ENCODE measurements at regions not wholly inside any gene's neighbourhood (a gene's known extent, or its start where the extent isn't known, plus 50 kb on each side); places are given as distances from the start of the nearest gene placed in this dataset.

DNA sequence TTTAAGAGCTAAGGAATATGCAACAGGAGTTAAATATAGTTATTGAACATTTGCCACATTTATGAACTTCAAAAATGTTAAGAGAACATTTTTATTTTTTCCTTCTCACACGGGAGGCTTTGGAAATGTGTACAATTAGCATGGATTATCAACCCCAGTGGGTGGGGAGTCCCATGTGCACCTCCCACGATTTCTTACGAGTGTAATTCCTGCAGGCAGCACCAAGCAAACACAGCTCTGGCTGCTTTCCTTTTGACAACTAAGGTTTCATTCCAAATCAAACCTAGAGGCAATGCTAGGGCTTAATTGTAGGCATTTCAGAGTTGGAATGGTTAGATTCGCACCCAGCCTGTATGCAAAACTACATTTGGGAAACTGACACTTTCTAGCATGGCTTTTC, 460.9 kb downstream of the METTL15 start:
- H3K27me3 ChIP-seq (ENCODE audit: insufficient read depth, low read length, poor library complexity, severe bottlenecking): no peaks in the 10 kb centered on the region
- no peak overlapping the region for H2AFZ ChIP-seq (ENCODE audit: low read length)
- H3K36me3 ChIP-seq (ENCODE audit: insufficient read depth, low read length): no peaks in the 10 kb centered on the region
- no peaks in the 10 kb centered on the region for H3K9me2 ChIP-seq (replicated peaks; ENCODE audit: low read depth, low read length)
- no peaks in the 10 kb centered on the region for H3K4me1 ChIP-seq (ENCODE audit: insufficient read depth, low read length, poor library complexity, severe bottlenecking)
- TF ChIP-seq, protein P1, sequence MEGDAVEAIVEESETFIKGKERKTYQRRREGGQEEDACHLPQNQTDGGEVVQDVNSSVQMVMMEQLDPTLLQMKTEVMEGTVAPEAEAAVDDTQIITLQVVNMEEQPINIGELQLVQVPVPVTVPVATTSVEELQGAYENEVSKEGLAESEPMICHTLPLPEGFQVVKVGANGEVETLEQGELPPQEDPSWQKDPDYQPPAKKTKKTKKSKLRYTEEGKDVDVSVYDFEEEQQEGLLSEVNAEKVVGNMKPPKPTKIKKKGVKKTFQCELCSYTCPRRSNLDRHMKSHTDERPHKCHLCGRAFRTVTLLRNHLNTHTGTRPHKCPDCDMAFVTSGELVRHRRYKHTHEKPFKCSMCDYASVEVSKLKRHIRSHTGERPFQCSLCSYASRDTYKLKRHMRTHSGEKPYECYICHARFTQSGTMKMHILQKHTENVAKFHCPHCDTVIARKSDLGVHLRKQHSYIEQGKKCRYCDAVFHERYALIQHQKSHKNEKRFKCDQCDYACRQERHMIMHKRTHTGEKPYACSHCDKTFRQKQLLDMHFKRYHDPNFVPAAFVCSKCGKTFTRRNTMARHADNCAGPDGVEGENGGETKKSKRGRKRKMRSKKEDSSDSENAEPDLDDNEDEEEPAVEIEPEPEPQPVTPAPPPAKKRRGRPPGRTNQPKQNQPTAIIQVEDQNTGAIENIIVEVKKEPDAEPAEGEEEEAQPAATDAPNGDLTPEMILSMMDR (conservative IDR thresholded peaks at IDR 0.05; ENCODE audit: low read length): no peak
- no peak for TF ChIP-seq EZH2phosphoT487 (IDR thresholded peaks at IDR 0.05; ENCODE audit: borderline replicate concordance)
- no peaks in the 10 kb centered on the region for H3K79me2 ChIP-seq (ENCODE audit: insufficient read depth, low read length)
- H3K4me3 ChIP-seq (ENCODE audit: low read length, poor library complexity, severe bottlenecking): no peak overlapping the region
- H3K9me3 ChIP-seq (ENCODE audit: insufficient read depth, low read depth, low read length): no peaks in the 10 kb centered on the region; the same call in 1 of the 2 replicates
- H4K20me1 ChIP-seq (ENCODE audit: insufficient read depth, low read length, poor library complexity, severe bottlenecking): no peaks in the 10 kb centered on the region
- no peaks in the 10 kb centered on the region for H3F3A ChIP-seq (ENCODE audit: low read depth)
- no peak overlapping the region for H3K4me2 ChIP-seq (ENCODE audit: low read depth, low read length, poor library complexity, severe bottlenecking)
- no peak overlapping the region for H3K9ac ChIP-seq (ENCODE audit: low read depth, low read length, poor library complexity, severe bottlenecking)

DNA sequence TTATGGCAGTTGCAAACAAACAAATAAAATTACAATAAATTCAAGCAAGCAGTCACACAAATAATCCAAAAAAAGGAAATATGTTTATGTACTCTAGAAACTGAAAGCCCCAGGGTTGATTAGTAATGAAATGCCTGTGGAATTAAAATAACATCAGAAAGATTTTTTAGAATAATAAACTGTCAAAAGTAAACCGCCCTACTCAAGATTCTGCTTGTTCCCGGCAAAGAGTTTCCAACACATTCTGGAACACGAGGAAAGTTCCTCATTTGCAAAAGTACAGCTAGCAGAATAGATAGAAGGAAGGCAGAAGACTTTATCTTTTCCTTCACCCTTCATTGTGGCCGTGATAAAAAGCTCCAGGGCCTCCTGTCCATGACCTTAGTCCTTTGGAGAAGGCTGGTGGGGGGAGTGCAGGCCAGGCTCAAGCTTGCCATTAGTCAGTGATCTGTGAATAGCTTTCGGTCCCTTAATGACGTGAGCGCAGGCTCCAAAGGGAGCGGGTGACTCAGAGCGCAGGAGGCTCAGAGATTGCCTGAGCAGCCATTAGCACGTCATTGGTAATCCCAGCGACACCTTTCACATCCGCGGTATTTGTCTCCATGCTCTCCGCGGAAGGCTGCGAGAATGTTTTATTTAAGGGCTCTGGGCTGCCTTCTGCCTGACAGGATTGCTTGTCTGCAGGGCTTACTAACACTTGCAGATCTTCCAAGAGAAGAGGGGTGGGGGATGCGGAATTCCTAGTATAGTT, 458.3 kb downstream of the METTL15 start:
- H3K4me3 ChIP-seq (ENCODE audit: low read length, poor library complexity, severe bottlenecking): no peak overlapping the region
- H3K9ac ChIP-seq (ENCODE audit: low read depth, low read length, poor library complexity, severe bottlenecking): no peak overlapping the region

DNA sequence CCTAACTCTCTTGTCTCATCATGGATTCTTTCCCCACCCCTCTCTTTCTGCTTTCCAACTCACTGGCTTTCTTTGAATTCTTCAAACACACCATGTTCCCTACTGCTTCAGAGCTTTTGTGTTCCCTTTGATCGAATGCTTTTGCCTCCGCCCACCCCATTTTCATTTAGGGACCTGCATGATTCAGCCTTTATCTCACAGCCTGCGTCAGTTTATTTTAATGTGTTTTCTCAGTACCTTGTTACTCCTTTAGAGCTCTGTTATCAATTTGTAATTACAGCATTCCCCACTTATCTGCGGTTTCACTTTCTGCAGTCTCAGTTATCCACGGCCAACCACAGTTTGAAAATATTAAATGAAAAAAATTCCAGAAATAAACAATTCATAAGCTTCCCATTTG, 451.3 kb downstream of the METTL15 start:
- no peaks in the 10 kb centered on the region for H3K36me3 ChIP-seq (ENCODE audit: insufficient read depth, low read length)
- H2AFZ ChIP-seq (ENCODE audit: low read length): no peak overlapping the region
- H3F3A ChIP-seq (ENCODE audit: low read depth): no peaks in the 10 kb centered on the region
- no peak overlapping the region for H3K4me3 ChIP-seq (ENCODE audit: low read length, poor library complexity, severe bottlenecking)
- no peak overlapping the region for H3K4me2 ChIP-seq (ENCODE audit: low read depth, low read length, poor library complexity, severe bottlenecking)
- no peaks in the 10 kb centered on the region for H3K27me3 ChIP-seq (ENCODE audit: insufficient read depth, low read length, poor library complexity, severe bottlenecking)
- no peaks in the 10 kb centered on the region for H4K20me1 ChIP-seq (ENCODE audit: insufficient read depth, low read length, poor library complexity, severe bottlenecking)
- no peak for TF ChIP-seq EZH2phosphoT487 (IDR thresholded peaks at IDR 0.05; ENCODE audit: borderline replicate concordance)
- TF ChIP-seq, protein P1 (conservative IDR thresholded peaks at IDR 0.05; ENCODE audit: low read length): no peak
- no peaks in the 10 kb centered on the region for H3K9me3 ChIP-seq (ENCODE audit: insufficient read depth, low read depth, low read length)
- H3K9ac ChIP-seq (ENCODE audit: low read depth, low read length, poor library complexity, severe bottlenecking): no peak overlapping the region
- no peaks in the 10 kb centered on the region for H3K79me2 ChIP-seq (ENCODE audit: insufficient read depth, low read length)
- no peaks in the 10 kb centered on the region for H3K4me1 ChIP-seq (ENCODE audit: insufficient read depth, low read length, poor library complexity, severe bottlenecking)
- no peaks in the 10 kb centered on the region for H3K9me2 ChIP-seq (replicated peaks; ENCODE audit: low read depth, low read length)

More for the DNA sequence above, 458.3 kb downstream of the METTL15 start:
- no peaks in the 10 kb centered on the region for H3K36me3 ChIP-seq (ENCODE audit: insufficient read depth, low read length)
- no peak overlapping the region for H2AFZ ChIP-seq (ENCODE audit: low read length)
- no peaks in the 10 kb centered on the region for H4K20me1 ChIP-seq (ENCODE audit: insufficient read depth, low read length, poor library complexity, severe bottlenecking)
- TF ChIP-seq, protein P1 (conservative IDR thresholded peaks at IDR 0.05; ENCODE audit: low read length): no peak
- no peak for TF ChIP-seq EZH2phosphoT487 (IDR thresholded peaks at IDR 0.05; ENCODE audit: borderline replicate concordance)
- no peaks in the 10 kb centered on the region for H3K79me2 ChIP-seq (ENCODE audit: insufficient read depth, low read length)
- H3F3A ChIP-seq (ENCODE audit: low read depth): no peaks in the 10 kb centered on the region
- H3K9me3 ChIP-seq (ENCODE audit: insufficient read depth, low read depth, low read length): no peaks in the 10 kb centered on the region; the same call in 1 of the 2 replicates
- no peak overlapping the region for H3K4me2 ChIP-seq (ENCODE audit: low read depth, low read length, poor library complexity, severe bottlenecking)
- no peaks in the 10 kb centered on the region for H3K27me3 ChIP-seq (ENCODE audit: insufficient read depth, low read length, poor library complexity, severe bottlenecking)
- H3K4me1 ChIP-seq (ENCODE audit: insufficient read depth, low read length, poor library complexity, severe bottlenecking): no peaks in the 10 kb centered on the region
- no peaks in the 10 kb centered on the region for H3K9me2 ChIP-seq (replicated peaks; ENCODE audit: low read depth, low read length)

Measured in Loucy (cell line).